Inferior parietal cortex (tissue), 1 donor: ENCODE measurements at regions not wholly inside any gene's neighbourhood (a gene's known extent, or its start where the extent isn't known, plus 50 kb on each side); places are given as distances from the start of the nearest gene placed in this dataset.
A peak's percentile ranks its signal among the peaks of the same experiment; 100 is the strongest.
"Not testable (repeated sequence)": the region's sequence is repeated elsewhere in the genome, so short reads cannot be mapped to it uniquely, and the experiment has no call there.

Experiments
- DNase-seq: peaks from one replicate; pipeline ENCODE4 v3.0.0-alpha.2; 2016; ENCODE audit errors: extremely low spot score

GRCh38 chr2:161063157-161063945 is 96.9 kb upstream of the TANK start:
- peak; percentile 96 for DNase-seq

DNA sequence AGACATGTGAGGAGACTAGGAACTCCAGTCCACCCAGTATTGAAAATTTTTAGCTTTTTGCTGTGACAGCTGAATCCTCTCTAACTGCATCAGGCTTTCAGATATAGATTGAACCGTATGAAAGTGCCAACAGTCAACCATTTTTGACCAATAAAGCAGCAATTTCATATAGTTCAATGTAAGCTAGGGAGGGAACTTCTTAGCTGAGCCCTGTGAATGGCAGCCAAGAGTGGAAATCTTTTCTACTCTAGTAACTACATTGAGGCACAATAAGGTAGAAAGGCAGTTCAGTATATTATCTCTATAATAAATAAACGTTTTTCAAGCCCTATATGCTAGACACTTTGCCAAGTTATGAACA is 96.3 kb upstream of the TANK start:
- DNase-seq: no peak

DNA sequence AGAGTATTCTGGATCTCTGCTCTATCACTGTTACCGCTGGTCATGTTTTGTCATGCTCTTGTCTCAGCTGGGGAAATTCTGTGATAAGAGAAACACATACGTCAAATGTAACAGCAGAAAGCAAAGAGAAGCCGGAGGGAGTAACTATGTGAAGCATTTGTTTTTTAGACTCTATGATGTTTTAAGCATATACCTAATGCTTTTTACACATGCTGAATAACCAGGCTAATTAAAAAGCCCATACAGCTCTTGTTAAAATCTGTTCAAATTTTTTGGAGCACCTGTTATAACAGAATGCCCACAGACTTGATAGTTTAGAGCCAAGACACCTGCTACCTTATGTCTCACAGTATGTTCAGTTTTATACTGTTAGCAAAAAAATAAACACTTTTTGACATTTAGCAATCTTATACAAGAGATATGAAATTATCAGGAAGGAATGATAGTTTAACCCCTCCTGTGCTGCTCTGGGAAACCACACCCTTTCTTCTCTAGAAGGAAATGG is 92.3 kb upstream of the TANK start:
- no peak for DNase-seq

GRCh38 chr2:161068670-161069069 is 91.6 kb upstream of the TANK start:
- no peak for DNase-seq

GRCh38 chr2:161070693-161071479 is 89.3 kb upstream of the TANK start:
- no peak for DNase-seq

GRCh38 chr2:161072436-161072835 is 87.8 kb upstream of the TANK start:
- DNase-seq: not testable (repeated sequence)

- DNase-seq: no peak
Measured at GRCh38 chr2:161075701-161076100, 84.5 kb upstream of the TANK start.

GRCh38 chr2:161076936-161077335 is 83.3 kb upstream of the TANK start:
- DNase-seq: no peak

GRCh38 chr2:161077367-161078210 is 82.6 kb upstream of the TANK start:
- no peak for DNase-seq

- DNase-seq: no peak
Measured at GRCh38 chr2:161078211-161078539, 82.1 kb upstream of the TANK start.

DNA sequence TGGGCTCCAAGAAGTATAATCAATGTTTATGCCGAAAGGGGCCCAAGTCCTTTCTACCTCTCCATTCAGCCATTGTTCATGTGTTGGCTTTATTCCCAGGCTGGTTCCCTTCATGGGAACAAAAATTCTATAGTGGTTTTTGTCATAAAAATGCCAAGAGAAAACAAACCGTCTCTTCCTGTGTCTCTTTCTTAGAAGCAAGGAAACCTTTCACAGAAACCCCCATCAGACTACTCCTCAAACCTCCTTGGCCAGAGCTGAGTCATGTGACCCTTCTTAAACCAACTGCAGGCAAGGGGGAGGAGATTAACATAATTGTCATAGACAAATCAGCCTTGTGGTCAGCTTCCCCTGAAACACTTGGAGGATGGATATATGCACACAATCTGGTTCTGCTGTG is 75.1 kb upstream of the TANK start:
- no peak for DNase-seq

DNA sequence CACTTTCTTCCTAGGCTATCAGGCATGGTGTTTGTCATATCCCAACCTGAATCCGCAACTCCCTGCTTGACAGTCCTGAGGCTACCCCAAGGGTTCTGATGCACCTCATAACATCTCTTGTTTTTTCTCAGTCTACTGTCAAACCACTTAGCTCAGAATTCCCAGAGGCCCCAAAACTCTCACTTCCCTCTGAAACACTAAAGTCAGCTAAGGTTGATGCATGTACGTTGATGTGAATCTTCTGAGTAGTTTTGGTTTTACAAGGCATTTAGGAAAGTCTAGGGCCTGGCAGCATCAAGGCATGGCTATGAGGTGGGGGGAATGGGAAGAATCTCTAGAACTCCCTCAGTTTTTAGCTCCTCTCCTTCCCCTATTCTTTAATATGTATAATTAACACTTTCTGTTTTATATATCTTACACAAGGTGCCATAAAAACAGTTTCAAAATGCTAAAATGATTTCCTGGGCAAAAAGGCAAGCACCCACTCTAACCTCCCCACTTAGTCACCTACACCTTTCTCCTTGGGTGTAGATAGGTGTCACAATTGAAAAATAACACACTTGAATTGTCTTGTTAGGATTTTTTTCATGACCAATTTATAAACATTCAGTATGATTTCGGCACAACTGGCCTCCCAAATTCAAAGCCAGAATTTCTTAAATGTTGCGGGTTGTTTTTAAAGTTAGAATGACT is 71.4 kb upstream of the TANK start:
- no peak for DNase-seq

- no peak for DNase-seq
Measured at GRCh38 chr2:161090411-161090810, 69.8 kb upstream of the TANK start.

- no peak for DNase-seq
Measured at GRCh38 chr2:161095314-161095713, 64.9 kb upstream of the TANK start.

GRCh38 chr2:161096336-161096735 is 63.9 kb upstream of the TANK start:
- DNase-seq: no peak

GRCh38 chr2:161097157-161097556 is 63.1 kb upstream of the TANK start:
- no peak for DNase-seq

GRCh38 chr2:161100211-161100895 is 59.9 kb upstream of the TANK start:
- DNase-seq: no peak

DNA sequence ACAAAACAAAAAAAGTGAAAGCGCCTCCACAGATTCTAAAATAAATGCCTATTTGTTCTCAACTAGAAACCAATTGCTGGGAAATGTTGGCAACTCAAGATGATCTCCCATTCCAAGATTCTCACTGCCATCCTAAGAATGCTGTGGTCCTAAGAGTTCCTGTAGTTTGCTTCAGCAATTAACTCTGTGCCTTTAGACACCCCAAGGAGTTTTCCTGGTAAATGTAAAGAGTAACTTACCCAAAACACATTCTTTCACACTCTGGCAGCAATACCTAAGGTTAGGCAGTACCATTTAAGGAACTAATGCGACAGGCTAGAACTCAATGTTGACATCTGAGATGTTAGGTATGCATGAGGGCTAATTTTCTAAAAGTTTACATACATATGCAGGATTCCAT is 58.8 kb upstream of the TANK start:
- DNase-seq: no peak

DNA sequence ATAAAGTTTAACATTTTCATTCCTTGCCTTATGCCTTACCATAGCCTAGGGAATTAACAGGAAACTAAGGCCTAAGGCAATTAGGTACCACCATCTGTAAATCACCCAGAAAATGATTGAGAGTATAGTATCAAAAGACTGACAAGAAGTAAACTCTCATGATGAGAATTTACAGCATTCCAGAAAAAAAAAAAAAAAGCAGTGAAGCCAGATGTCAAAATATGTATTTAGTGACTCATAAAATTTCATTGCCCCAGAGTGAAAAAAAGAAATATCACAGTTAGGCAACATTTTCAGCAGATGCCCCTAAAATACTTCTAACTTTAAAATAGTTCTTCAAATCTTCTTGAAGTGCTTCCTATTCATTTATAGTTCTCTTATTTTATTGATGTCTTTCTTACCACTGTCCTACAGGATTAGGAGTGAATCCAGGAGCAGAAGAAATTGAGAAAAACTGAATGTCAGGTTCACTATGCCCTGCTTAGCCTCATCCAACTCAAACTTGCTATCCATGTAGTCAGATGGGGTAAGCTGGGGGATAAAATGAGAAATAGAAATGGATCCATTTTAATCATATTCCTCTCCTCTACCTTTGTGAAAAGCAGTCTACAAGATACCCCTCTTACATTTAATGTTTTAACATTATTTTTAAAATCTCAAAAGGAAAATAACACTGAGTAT is 57.3 kb upstream of the TANK start:
- no peak for DNase-seq

DNA sequence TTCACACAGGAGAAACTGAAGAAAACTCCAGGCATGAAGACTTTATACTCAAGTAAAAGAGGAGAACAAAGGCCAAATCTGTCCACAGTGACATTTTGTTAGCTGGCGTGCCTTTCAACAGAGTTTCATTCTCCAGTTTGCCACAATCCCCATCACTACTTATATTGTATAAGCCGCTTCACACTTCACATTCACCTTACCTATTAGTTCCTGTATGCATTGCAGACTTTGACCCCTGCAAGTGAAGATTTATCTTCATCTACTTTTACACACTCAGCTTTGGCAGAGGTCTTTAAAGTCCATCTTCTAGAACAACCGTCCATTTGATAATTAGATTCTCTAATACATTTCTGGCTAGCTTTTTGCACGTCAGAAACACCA is 56.8 kb upstream of the TANK start:
- no peak for DNase-seq
